GM12878 (cell line): ENCODE measurements at regions not wholly inside any gene's neighbourhood (a gene's known extent, or its start where the extent isn't known, plus 50 kb on each side); places are given as distances from the start of the nearest gene placed in this dataset.

ENCODE experiments used
- ATAC-seq: fragments of 200-7000 bp; cut with Tn5 transposase; 3 replicates; pipeline ENCODE4 v1.9.1; 2020; ENCODE audit warnings: mild to moderate bottlenecking, moderate library complexity
- BruUV-seq: library from RNA; stranded (reverse); fragments of 400-500 nt; replicated peaks from 2 replicates; lab custom pipeline; 2021; lab: Mats Ljungman, UMichigan
- CTCF ChIA-PET: fragments of 300-600 bp; sonication (Branson Sonifier 250); formaldehyde crosslinking; extraction: SDS; loops from one replicate; lab custom pipeline; 2021; ENCODE audit warnings: inconsistent platforms; lab: Yijun Ruan, JAX
- POLR2A ChIA-PET: fragments of 350-600 bp; formaldehyde crosslinking; extraction: SDS; loops from one replicate; lab custom pipeline; 2021; ENCODE audit warnings: inconsistent platforms; lab: Charles Lee
- RAD21 ChIA-PET: fragments of 300-600 bp; sonication (Branson Sonifier 250); formaldehyde crosslinking; loops from one replicate; lab custom pipeline; 2023; ENCODE audit warnings: antibody characterized with exemption; ENCODE audit not compliant: unreplicated experiment; lab: Charles Lee
- SMC1A ChIA-PET: fragments of 300-600 bp; sonication (Branson Sonifier 250); formaldehyde crosslinking; loops from one replicate; lab custom pipeline; 2023; ENCODE audit not compliant: unreplicated experiment, uncharacterized antibody; lab: Charles Lee
- DNase-seq: peaks from one replicate; pipeline ENCODE4 v3.0.0-alpha.2; 2011; ENCODE audit warnings: low read depth, low spot score
- FAIRE-seq: peaks from 3 replicates; lab custom pipeline; 2011; peaks lifted over from hg19 to GRCh38; lab: Jason Lieb, UNC
- H2AFZ ChIP-seq: 2 replicates; pipeline ENCODE4 v1.6.0; 2011; ENCODE audit warnings: low read depth, low read length, control low read depth; ENCODE audit not compliant: control insufficient read depth
- H3K27ac ChIP-seq: 2 replicates; pipeline ENCODE4 v1.5.1; 2011; ENCODE audit warnings: control low read depth; ENCODE audit not compliant: control insufficient read depth, insufficient read depth
- H3K27me3 ChIP-seq, 2 experiments: replicated peaks in 1 of 2; 2 replicates each; pipeline versions ENCODE4 v1.6.0 to v1.6.1; 2011; ENCODE audit warnings: low read length in 1 of 2; ENCODE audit not compliant: control insufficient read depth in 2 of 2, insufficient read depth in 2 of 2
- H3K36me3 ChIP-seq, 2 experiments: 2 replicates each; pipeline ENCODE4 v1.5.1; 2011; ENCODE audit warnings: low read length in 1 of 2; ENCODE audit not compliant: control insufficient read depth in 2 of 2, insufficient read depth in 2 of 2
- H3K4me1 ChIP-seq: 2 replicates; pipeline ENCODE4 v1.6.1; 2011; ENCODE audit warnings: mild to moderate bottlenecking, low read length, moderate library complexity, mixed read lengths; ENCODE audit not compliant: control insufficient read depth, insufficient read depth
- H3K4me2 ChIP-seq: 2 replicates; pipeline ENCODE4 v1.6.0; 2011; ENCODE audit warnings: control low read depth; ENCODE audit not compliant: control insufficient read depth, insufficient read depth
- H3K4me3 ChIP-seq: fragments of 200-600 bp; sonication (generic); 2 replicates; pipeline ENCODE4 v1.5.1; 2016
- H3K79me2 ChIP-seq: 2 replicates; pipeline ENCODE4 v1.6.0; 2011; ENCODE audit warnings: low read length; ENCODE audit not compliant: control insufficient read depth, insufficient read depth
- H3K9ac ChIP-seq: 2 replicates; pipeline ENCODE4 v1.8.0; 2011; ENCODE audit warnings: low read length, control low read depth, mixed read lengths; ENCODE audit not compliant: control insufficient read depth, insufficient read depth
- H3K9me3 ChIP-seq: replicated peaks from 3 replicates; pipeline ENCODE4 v1.5.1; 2011; ENCODE audit warnings: mild to moderate bottlenecking, low read length; ENCODE audit not compliant: control insufficient read depth, insufficient read depth
- H4K20me1 ChIP-seq: 2 replicates; pipeline ENCODE4 v1.6.0; 2011; ENCODE audit not compliant: control insufficient read depth, insufficient read depth
- DPF2 ChIP-seq: fragments of 450-650 bp; IDR thresholded peaks from 2 replicates; pipeline ENCODE4 v1.6.1; 2017; ENCODE audit warnings: mild to moderate bottlenecking
- MEF2A ChIP-seq: IDR thresholded peaks from 2 replicates; pipeline ENCODE4 v1.6.1; 2011; ENCODE audit warnings: low read depth, mild to moderate bottlenecking, low read length, moderate library complexity; ENCODE audit not compliant: insufficient read depth
- MYB ChIP-seq: fragments of 150-350 bp; IDR thresholded peaks from 2 replicates; pipeline ENCODE4 v1.6.1; 2014; ENCODE audit warnings: mild to moderate bottlenecking, low read depth, low read length, borderline replicate concordance
- PAX8 ChIP-seq: fragments of 450-650 bp; IDR thresholded peaks from 2 replicates; pipeline ENCODE4 v1.6.1; 2017; ENCODE audit warnings: mild to moderate bottlenecking, moderate library complexity
- POLR2AphosphoS5 ChIP-seq: IDR thresholded peaks from 2 replicates; pipeline ENCODE4 v1.6.1; 2011; ENCODE audit warnings: mild to moderate bottlenecking, low read length, inconsistent platforms
- RELB ChIP-seq: fragments of 450-650 bp; IDR thresholded peaks from 2 replicates; pipeline ENCODE4 v1.6.1; 2017; ENCODE audit warnings: low read depth, mild to moderate bottlenecking, moderate library complexity
- TARDBP ChIP-seq: IDR thresholded peaks from 2 replicates; pipeline ENCODE4 v1.6.1; 2016; ENCODE audit warnings: borderline replicate concordance
- YY1 ChIP-seq: IDR thresholded peaks from 2 replicates; pipeline ENCODE4 v1.6.1; 2011; ENCODE audit warnings: low read depth, mild to moderate bottlenecking, low read length
- ZBTB11 ChIP-seq: fragments of 450-650 bp; formaldehyde crosslinking; IDR thresholded peaks from 2 replicates; pipeline ENCODE4 v1.5.0; 2022; ENCODE audit warnings: mild to moderate bottlenecking, missing genetic modification characterization
- ZBTB40 ChIP-seq: fragments of 450-650 bp; IDR thresholded peaks from 2 replicates; pipeline ENCODE4 v1.6.1; 2016; ENCODE audit warnings: mild to moderate bottlenecking, moderate library complexity, borderline replicate concordance
- ZNF207 ChIP-seq: fragments of 450-650 bp; IDR thresholded peaks from 2 replicates; pipeline ENCODE4 v1.6.1; 2014; ENCODE audit warnings: antibody characterized with exemption, mild to moderate bottlenecking, borderline replicate concordance
- ZNF274 ChIP-seq: IDR thresholded peaks from one replicate; pipeline ENCODE4 v1.8.0; 2011; ENCODE audit not compliant: insufficient read length, insufficient read depth
- WGBS: methylation state at CpG from one replicate; pipeline ENCODE4 v1.1.6; 2016; ENCODE audit warnings: low lambda C conversion rate; ENCODE audit not compliant: insufficient replicate concordance, insufficient coverage; ENCODE audit errors: missing lambda C conversion rate; 5-methylcytosine and 5-hydroxymethylcytosine counted together
- in situ Hi-C: fragments of 300-500 bp; cut with MboI; formaldehyde crosslinking; loops from 9 replicates; pipeline ENCODE4 v1.14.3; 2018; ENCODE audit warnings: mixed read lengths
- intact Hi-C: fragments of 100-400 bp; cut with micrococcal nuclease; formaldehyde crosslinking; loops from one replicate; pipeline ENCODE4 v1.14.2; 2022; ENCODE audit not compliant: unreplicated experiment

- POLR2A ChIA-PET, result no interaction called here
- Histone ChIP-seq H3K4me3 (no peak overlapping the region), H3K27me3 (peaks cover 1 to 4% of the 10 kb centered on the region in 2 experiments; a peak in 2 of 4 replicates), H3K4me2 (no peak overlapping the region), H3K36me3 (no peaks in the 10 kb centered on the region), H3K4me1 (no peaks in the 10 kb centered on the region), H3K27ac (no peak overlapping the region), H3K9ac (no peak overlapping the region), H4K20me1 (no peaks in the 10 kb centered on the region), H2AFZ (no peak overlapping the region), H3K9me3 (peaks cover 7% of the 10 kb centered on the region; the same call in 2 of the 3 replicates), H3K79me2 (no peaks in the 10 kb centered on the region)
- intact Hi-C loops (no loop called here), in situ Hi-C loops (no loop called here)
- FAIRE-seq (no peak), ATAC-seq (peak; percentile 31; the same call in 1 of the 3 replicates), DNase-seq (no peak)
- no TSS peak for BruUV-seq
- CTCF ChIA-PET, result interaction anchor here (0.7 to 3.7 kb wide), 3 partner anchors 88 to 1952 kb away, joined by 3 to 23 read pairs (median 8); no protein-coding TSS in a partner anchor
- 59% methylated on average over 3 of the region's 3 CpGs for WGBS
- RAD21 ChIA-PET, result no interaction called here
- SMC1A ChIA-PET, result interaction anchor here (0.6 to 1.0 kb wide), 2 partner anchors 24 to 154 kb away, joined by 3 read pairs; no protein-coding TSS in a partner anchor
- TF ChIP-seq ZNF274 (no peak), MYB (no peak), YY1 (no peak), POLR2AphosphoS5 (no peak), RELB (no peak), ZBTB11 (CRISPR knock-in tag) (no peak), TARDBP (no peak), ZBTB40 (no peak), MEF2A (no peak), ZNF207 (no peak), DPF2 (no peak), PAX8 (no peak)
Measured at GRCh38 chr3:134300520-134300919, 49.9 kb upstream of the RYK start.
